Left lobe of liver (tissue), 2 donors: ENCODE measurements at regions not wholly inside any gene's neighbourhood (a gene's known extent, or its start where the extent isn't known, plus 50 kb on each side); places are given as distances from the start of the nearest gene placed in this dataset.
"Not testable (repeated sequence)": the region's sequence is repeated elsewhere in the genome, so short reads cannot be mapped to it uniquely, and the experiment has no call there.

Experiments
- ATAC-seq: fragments of 200-7000 bp; cut with Tn5 transposase; one replicate; pipeline ENCODE4 v1.9.1; 2020; ENCODE audit warnings: mild to moderate bottlenecking, moderate library complexity
- DNase-seq: peaks from one replicate; pipeline ENCODE4 v3.0.0-alpha.2; 2020; ENCODE audit warnings: low spot score
- donor health status: DM: no; HTN: no; CAD: no; lungs with moderate emphysema.
- donor health status: DM: no; HTN: yes; CAD: no.

DNA sequence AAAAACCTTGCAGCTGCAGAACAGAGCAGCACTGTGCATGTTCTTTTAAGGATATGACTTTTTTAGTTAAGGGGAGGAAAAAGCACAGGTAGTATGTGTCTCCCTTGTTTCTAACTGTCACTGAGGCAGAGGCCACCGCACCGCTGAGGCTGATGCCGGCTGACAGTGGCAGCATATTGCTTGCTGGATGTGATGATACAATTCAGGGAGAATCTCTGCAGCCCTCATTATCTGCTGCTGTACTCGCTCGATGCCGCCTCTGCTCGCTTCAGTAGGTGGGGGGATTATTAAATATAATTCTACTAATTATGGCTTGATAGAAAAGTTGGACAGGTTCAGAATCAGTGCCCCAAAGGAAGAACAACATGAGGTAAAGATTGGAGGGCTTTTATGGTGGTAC lies 378.8 kb upstream of the NOCT start:
- no peak for ATAC-seq
- no peak for DNase-seq

- DNase-seq, result no peak
- ATAC-seq, result no peak
Observed at GRCh38 chr4:138634915-138635314, 380.7 kb upstream of the NOCT start.

GRCh38 chr4:138633580-138633904 lies 382.0 kb upstream of the NOCT start:
- DNase-seq (no peak), ATAC-seq (no peak)

DNA sequence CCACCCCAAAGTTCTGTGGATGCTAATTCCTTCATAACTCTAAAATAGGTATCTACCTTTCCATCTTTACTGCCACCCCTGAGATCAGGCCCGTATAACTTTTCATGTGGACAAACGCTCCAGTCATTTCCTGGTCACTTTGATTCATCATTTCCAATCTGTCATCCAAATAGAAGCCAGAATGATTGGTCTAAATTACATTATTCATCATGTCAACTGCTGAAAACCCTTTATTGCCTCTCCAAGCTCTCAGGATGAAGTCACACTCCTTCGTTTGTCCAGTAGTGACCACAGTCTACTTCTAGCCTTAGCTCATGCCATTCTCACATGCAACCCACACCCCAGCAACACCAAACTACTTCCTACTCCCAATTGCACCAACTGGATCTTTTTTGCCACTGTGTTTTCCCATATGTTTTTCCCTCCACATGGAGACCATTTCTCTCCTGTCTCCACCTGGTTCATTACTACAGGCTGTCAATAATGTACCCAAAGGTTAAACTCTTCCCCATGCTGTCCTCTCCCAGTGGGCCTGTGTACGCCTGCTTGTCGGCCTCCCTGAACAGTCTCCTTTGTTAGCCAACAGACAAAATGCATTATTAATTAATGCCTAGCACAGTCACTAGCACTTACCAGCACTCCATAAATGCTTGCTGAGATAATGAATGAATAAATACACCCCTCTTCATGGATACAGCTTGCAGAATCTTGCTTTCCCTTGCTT lies 382.6 kb upstream of the NOCT start:
- no peak for DNase-seq
- no peak for ATAC-seq

DNA sequence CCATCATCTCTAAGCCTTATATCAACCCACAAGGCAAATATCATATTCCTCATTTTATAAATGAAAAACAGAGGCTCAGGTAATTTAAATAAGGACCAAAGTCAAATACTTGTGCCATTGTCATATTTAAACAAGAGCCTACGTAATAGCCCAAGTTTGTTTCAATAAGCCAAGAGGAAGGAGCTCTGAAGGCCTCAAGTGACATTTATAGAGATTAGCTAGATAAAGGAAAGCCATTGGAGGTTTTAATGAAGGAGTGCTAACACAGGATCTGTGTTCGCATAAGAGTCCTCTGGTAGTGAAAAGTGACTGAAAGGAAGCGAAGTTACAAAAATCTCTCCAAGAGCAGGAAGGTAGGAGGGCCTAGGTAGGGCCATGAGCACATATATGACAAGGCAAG lies 384.9 kb upstream of the NOCT start:
- no peak for ATAC-seq
- no peak for DNase-seq

DNA sequence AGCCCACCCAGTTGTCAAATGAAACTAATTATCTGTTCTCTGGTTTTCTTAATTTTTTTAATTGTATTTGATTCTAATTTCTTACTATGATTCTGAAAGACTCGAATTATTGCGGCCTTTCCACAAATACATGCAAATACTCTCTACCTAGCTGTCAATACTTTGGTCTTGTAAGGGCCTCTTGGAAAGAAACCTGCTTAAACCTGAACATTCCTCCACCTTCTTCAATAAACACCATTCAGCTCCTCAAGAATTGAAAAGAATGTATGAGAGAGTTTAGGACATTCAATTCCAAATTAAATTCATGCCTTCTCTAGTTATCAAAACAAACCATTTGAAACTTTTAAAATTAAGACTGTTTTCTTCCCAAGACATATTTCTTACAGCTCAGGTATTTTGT lies 385.9 kb upstream of the NOCT start:
- no peak for ATAC-seq
- DNase-seq, result no peak

DNA sequence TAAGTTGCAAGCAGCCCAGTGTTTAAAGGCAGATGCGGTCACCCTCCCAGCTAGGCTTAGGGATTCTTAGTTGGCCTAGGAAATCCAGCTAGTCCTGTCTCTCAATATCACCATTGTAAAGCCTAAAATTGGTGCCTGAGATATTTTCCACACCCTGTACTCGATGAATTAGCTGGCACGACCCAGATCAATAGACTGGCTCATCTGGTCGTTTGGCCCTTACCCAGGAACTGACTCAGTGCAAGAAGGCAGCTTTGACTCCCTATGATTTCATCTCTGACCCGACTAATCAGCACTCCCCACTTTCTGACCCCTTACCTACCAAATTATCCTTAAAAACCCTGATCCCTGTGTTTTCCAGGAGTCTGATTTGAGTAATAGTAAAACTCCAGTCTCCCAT lies 384.9 kb upstream of the SLC7A11 start:
- ATAC-seq, result no peak

GRCh38 chr4:138622362-138622761 lies 380.2 kb upstream of the SLC7A11 start:
- not testable (repeated sequence) for ATAC-seq, DNase-seq

More for the DNA sequence above, 384.9 kb upstream of the SLC7A11 start:
- no peak for DNase-seq

- DNase-seq, result no peak
- no peak for ATAC-seq
Observed at GRCh38 chr4:138616775-138617174, 374.6 kb upstream of the SLC7A11 start.

DNA sequence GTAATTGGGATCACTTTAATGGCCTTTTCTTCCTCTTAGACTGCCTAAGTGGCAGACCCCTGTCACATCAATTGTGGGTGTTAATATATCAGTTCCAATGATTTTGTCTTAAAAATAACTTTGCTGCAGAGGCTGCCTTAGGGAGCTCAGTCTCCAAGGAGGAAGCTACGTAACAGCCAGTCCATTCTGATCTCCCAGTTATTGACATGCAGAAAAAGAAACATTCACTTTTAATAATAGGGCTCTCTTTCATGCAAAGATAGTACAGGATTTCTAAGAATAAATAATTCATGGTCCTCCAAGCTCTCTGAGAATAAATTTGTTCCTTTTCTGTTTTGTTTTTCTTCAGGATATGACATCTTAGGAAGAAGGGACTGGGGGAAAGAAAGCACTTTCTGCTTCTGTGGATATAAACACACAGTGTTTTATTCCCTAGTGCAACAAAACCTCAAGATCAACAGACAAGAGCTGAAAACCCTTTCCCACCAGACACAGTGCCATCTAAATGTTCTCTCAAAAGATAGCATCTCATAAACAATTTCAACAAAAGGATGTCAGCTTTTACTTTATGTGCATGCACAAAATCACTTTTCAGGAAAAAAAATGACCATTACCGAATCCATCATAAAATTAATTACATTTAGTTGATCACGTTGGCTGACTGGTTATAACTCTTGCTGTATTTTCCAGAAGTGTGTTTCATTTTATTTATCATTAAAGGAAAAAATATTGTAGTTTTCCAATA lies 372.4 kb upstream of the SLC7A11 start:
- ATAC-seq (no peak), DNase-seq (no peak)

DNA sequence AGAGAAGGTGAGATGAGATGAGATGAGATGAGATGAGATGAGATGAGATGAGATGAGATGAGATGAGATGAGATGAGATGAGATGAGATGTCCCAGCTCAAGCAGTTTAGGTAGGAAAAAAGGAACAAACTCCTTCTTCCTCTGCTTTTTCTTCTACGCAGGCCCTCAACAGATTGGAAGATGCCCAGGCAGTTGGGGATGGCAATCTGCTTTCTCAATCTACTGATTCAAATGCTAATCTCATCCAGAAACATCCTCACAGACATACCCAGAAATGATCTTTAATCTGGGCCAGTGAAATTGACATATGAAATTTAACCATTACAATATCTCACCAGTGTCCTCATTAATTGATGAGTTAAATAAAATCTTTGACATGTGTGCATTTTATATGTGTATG lies 370.3 kb upstream of the SLC7A11 start:
- ATAC-seq (no peak), DNase-seq (no peak)

- ATAC-seq (no peak), DNase-seq (no peak)
Observed at GRCh38 chr4:138611721-138612120, 369.6 kb upstream of the SLC7A11 start.

DNA sequence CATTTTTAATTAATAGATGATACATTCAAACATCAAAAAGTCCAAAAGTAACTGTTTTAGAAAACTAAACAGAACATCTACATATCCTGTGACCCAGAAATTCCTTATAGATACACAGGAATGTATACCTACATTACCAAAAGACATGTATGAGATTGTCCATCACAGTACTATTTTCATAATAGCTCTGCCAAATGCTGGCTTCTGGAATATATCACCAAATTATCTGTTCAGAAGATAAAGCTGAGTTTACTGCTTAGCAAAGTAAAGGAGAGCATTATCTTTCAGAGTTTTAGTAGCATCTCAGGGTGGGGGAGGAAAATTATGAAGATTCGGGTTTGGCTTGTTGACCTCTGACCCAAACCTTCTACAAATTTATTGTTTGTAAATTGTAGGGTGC lies 368.9 kb upstream of the SLC7A11 start:
- no peak for ATAC-seq

GRCh38 chr4:138609943-138610350 lies 367.8 kb upstream of the SLC7A11 start:
- ATAC-seq, result no peak
- no peak for DNase-seq

More for the DNA sequence above, 368.9 kb upstream of the SLC7A11 start:
- DNase-seq, result no peak

GRCh38 chr4:138604556-138604955 lies 362.4 kb upstream of the SLC7A11 start:
- DNase-seq (no peak), ATAC-seq (no peak)

GRCh38 chr4:138602664-138603063 lies 360.5 kb upstream of the SLC7A11 start:
- ATAC-seq (no peak), DNase-seq (no peak)

DNA sequence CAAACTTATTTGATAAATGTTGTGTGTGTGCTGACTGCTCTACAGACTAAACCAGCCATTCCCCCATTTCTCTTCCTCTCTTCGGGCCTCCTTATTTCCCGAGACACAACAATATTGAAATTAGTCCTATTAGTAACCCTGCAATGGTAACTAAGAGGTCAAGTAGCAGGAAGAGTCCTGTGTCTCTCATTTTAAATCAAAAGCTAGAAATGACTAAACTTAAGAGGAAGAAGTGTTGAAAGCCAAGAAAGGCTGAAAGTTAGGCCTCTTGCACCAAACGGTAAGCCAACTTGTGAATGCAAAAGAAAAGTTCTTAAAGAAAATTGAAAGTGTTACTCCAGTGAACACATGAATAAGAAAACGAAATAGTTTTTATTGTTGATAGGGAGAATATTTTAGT lies 357.8 kb upstream of the SLC7A11 start:
- no peak for DNase-seq
- ATAC-seq, result no peak

DNA sequence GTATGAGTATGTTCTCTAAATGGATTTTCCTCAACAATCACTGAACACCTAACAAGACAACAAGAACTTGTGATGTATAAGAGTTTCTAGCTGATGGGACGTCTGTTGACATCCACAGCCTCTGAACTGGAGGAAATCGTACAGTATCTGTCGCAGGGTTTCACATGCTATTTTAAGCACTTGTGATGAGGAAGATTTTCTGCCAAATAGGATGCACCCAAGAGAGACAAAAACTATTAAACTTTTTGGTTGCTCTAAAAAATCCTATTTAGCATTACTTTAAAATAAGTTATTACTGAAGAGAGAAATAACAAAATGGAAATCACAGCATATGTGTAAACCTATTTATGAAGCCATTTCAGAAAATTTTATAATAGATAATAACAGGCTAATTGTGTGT lies 356.1 kb upstream of the SLC7A11 start:
- no peak for DNase-seq
- ATAC-seq, result no peak

DNA sequence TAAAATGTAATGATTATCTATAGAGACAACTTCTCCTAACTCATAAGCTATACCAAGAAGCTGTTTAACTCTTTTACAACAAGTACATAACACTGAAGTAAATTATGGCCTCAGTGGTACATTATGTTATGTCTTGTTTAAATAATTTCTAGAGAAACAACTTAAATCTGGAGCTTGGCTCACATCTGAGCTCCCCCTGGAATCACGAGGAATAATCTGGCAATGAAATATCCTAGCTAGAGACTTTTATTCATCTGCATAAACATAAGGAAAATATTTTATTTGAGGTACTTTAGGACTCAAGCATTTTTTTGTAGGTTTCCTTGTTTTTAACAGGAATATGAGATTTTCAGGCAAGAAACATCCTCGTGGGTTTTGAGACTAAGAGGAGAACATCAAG lies 354.7 kb upstream of the SLC7A11 start:
- no peak for DNase-seq
- ATAC-seq, result no peak

DNA sequence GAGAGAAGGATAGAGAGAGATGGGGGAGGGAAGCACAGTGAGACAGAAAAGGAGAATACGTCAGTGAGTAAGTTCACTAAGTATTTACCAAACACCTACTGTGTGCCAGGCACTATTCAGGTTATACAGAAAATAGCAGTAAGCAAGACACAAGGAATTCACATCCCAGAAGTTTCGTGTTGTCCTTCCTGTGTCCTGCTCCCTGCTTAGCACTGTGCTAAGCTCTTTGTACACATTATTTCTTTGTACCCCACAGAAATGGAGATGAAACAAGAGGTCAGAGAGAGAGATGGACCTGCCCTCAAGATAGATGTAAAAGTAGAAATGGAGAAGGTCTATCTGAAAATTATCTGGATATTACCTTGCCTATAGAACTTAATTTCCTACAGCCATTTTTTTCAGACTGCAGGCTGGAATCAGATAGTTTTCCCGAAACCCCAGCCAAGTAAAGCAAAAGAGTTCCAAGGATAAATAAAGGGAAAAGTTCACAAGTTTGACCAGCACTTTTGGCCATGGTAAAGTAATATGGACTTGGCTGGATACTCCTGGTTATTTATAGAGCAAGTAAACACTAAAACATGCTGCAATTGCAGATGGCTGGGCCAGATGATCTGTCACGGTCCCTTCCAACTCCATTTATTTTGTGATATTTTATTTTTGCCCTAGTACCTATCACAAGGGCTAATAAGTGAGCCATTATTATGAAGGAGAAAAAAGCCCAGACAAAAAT lies 353.7 kb upstream of the SLC7A11 start:
- ATAC-seq (peak; percentile 94), DNase-seq (no peak)

DNA sequence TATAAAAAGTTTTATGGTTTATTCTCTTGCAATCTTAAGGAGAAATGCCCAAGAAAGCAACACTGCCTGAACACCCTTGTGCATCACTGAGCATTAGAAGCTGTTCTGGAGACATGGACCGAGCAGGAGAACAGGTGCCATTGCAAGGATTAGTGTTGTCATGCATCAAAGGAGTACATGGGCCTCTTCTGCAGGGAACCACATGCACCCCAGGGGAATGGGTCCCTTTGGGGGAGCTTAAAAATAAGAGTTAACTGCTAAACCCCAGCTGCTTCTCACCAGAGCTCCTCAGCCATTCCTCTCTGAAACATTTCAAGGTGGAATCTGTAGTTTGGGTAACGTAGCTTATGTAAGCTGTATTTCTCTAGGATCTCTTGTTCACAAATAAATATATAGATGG lies 353.0 kb upstream of the SLC7A11 start:
- no peak for ATAC-seq

DNA sequence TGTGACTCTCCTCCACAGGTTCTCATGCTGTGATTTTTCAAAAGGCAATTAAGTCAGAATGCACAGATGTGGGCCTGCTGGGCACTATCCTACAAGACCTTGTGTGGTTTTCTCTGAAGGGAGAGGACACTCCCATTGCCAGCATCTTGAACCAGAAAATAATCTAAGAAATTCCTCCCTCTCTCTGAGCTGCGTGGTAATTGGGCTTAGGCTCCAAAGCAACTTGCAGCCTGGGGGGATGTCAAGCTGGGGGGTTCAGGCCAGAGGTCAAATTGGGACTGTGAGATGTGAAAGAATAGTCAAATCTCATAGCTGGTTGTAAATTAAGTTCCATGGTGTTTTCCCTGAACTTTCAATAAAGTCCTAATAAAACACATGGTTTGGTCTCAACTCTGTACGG lies 350.6 kb upstream of the SLC7A11 start:
- no peak for DNase-seq
- ATAC-seq, result no peak

More for the DNA sequence above, 353.0 kb upstream of the SLC7A11 start:
- no peak for DNase-seq
